ENCODE measurements at regions not wholly inside any gene's neighbourhood (a gene's known extent, or its start where the extent isn't known, plus 50 kb on each side); places are given as distances from the start of the nearest gene placed in this dataset.

DNA sequence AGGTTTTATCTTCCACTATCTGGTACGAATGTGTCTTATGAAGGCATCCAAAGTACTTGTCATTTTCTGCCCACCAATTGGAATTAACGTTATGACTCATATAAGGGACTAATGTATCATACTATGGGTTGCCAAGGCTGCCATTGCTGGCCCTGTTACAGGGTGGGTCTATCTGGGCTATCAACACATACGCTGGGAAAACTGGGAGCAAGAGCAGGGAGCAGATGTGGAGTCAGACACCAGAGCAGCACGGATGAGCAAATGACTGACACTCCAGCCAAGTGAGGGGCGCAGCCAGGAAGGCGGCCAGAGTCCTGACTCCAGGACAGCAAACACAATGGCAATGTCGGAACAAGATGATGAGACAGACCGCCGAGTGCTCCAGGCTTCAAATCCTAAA, 145.9 kb downstream of the COPS8 start:
- TF ChIP-seq POLR2AphosphoS5 (IDR thresholded peaks at IDR 0.05; ENCODE audit: borderline replicate concordance, low read depth, low read length) (no peak), EZH2 (IDR thresholded peaks at IDR 0.05) (no peak)

All from SK-N-MC (cell line).